T-helper 17 cell (primary cell): ENCODE measurements at regions not wholly inside any gene's neighbourhood (a gene's known extent, or its start where the extent isn't known, plus 50 kb on each side); places are given as distances from the start of the nearest gene placed in this dataset.
"Not testable (repeated sequence)": the region's sequence is repeated elsewhere in the genome, so short reads cannot be mapped to it uniquely, and the experiment has no call there.

Experiments
- ATAC-seq: fragments of 150-1000 bp; cut with Tn5 transposase; 2 replicates; pipeline ENCODE4 v1.10.0; 2021; ENCODE audit warnings: mild to moderate bottlenecking, moderate library complexity
- DNase-seq, 3 donors: peaks; one replicate each; pipeline versions ENCODE4 v3.0.0 to v3.0.0-alpha.2; 2020 to 2021
- H3K9me3 ChIP-seq: one replicate; pipeline ENCODE4 v1.7.0; 2013; ENCODE audit warnings: low read length, mild to moderate bottlenecking; ENCODE audit not compliant: control insufficient read depth, poor library complexity, severe bottlenecking
- H3K27ac Mint-ChIP-seq: one replicate; pipeline ENCODE4 v1.8.0; 2022; ENCODE audit warnings: mild to moderate bottlenecking, moderate library complexity, mixed read lengths
- H3K27me3 Mint-ChIP-seq: one replicate; pipeline ENCODE4 v1.8.0; 2022; ENCODE audit warnings: mixed read lengths
- H3K36me3 Mint-ChIP-seq: one replicate; pipeline ENCODE4 v1.8.0; 2022; ENCODE audit warnings: low read depth, mixed read lengths
- H3K4me1 Mint-ChIP-seq: one replicate; pipeline ENCODE4 v1.8.0; 2022; ENCODE audit warnings: mild to moderate bottlenecking, mixed read lengths
- H3K4me3 Mint-ChIP-seq: one replicate; pipeline ENCODE4 v1.8.0; 2022; ENCODE audit warnings: mild to moderate bottlenecking, moderate library complexity, mixed read lengths

DNA sequence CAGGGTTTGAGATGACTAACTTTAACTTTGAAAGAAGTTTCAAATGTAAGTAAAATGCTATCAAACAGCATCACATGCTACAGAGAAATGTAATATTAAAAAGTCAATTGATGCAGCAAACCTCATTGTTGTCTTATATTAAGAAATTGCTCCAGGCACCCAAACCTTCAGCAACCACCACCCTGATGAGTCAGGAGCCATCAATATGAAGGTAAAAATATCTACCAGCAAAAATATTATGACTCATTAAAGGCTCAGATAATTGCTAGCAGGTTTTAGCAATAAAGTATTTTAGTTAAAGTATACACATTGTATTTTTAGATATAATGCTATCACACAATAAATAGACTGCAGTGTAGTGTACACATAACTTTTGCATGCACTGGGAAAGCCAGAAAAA, 746.3 kb downstream of the ZPLD1 start:
- ATAC-seq, result no peak
- no peak overlapping the region for H3K4me3 Mint-ChIP-seq

DNA sequence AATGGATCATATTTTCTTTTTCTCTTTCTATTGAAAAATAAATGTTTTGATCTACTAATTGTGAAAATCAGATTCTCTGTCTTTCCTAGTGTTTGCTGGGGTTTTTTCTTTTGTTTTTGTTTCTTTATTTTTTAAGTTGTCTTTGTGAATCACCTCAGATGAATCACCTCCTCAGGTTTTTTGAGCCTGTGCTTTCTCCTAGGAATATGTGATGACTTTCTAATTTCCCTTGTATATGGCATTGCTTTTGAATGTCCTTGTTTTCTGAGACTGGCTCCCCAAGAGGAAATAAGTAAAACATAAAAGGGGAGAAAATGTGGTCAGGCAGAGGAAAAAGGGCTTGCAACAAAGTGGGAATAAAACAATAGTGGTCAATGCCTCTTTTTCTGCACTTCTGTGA, 750.0 kb downstream of the ZPLD1 start:
- H3K9me3 ChIP-seq, result no peaks in the 10 kb centered on the region
- no peak overlapping the region for H3K27ac Mint-ChIP-seq
- H3K27me3 Mint-ChIP-seq, result no peaks in the 10 kb centered on the region
- no peaks in the 10 kb centered on the region for H3K36me3 Mint-ChIP-seq
- DNase-seq, result no peak
- no peak for ATAC-seq
- no peaks in the 10 kb centered on the region for H3K4me1 Mint-ChIP-seq
- no peak overlapping the region for H3K4me3 Mint-ChIP-seq

More for the DNA sequence above, 746.3 kb downstream of the ZPLD1 start:
- no peak overlapping the region for H3K27ac Mint-ChIP-seq
- H3K4me1 Mint-ChIP-seq, result no peaks in the 10 kb centered on the region
- no peaks in the 10 kb centered on the region for H3K9me3 ChIP-seq
- no peak for DNase-seq
- no peaks in the 10 kb centered on the region for H3K36me3 Mint-ChIP-seq
- no peaks in the 10 kb centered on the region for H3K27me3 Mint-ChIP-seq

DNA sequence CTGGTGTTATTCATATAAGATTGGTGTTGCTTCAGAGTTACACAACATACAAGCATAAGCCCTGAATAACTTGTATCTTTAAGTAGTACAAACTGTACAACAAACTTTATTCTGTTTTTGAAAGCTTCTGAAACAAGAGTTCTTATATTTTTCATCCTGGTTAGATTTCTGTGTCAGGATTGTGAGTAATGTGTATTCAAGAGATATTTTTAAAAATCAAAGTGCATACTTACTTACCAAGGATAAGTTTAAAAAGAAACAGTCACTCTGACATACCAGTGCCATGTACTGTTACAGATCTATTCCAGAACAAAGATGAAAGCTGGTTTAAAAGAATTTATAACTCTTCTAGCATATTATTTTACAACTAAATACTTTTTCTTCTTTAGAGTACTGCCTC, 755.1 kb downstream of the ZPLD1 start:
- H3K27ac Mint-ChIP-seq, result no peak overlapping the region
- DNase-seq (no peak), ATAC-seq (no peak)
- H3K9me3 ChIP-seq, result no peaks in the 10 kb centered on the region
- no peaks in the 10 kb centered on the region for H3K27me3 Mint-ChIP-seq
- H3K4me1 Mint-ChIP-seq, result no peaks in the 10 kb centered on the region
- H3K4me3 Mint-ChIP-seq, result no peak overlapping the region
- H3K36me3 Mint-ChIP-seq, result no peaks in the 10 kb centered on the region

DNA sequence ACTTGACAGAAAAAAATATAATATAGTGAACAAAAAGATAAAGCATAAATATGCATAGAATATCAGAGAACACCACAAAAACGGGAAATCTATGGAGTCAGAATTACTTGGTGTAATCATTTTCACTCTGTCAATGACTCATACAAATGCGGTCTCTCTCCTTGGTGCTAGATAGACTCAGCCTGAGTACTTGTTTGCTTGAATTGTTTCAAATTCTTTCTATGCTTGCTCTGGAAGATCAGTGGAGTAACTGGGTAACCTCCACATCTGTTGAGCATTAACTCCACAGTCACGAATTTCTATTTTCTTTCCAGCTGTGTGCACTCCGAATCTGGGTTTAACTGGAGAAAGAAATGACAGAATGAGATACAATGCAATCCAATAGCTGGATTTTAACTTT, 760.4 kb downstream of the ZPLD1 start:
- Mint-ChIP-seq H3K27me3 (no peaks in the 10 kb centered on the region), H3K4me3 (no peak overlapping the region), H3K27ac (no peak overlapping the region), H3K4me1 (no peaks in the 10 kb centered on the region), H3K36me3 (no peaks in the 10 kb centered on the region)
- DNase-seq (no peak), ATAC-seq (no peak)
- no peaks in the 10 kb centered on the region for H3K9me3 ChIP-seq

DNA sequence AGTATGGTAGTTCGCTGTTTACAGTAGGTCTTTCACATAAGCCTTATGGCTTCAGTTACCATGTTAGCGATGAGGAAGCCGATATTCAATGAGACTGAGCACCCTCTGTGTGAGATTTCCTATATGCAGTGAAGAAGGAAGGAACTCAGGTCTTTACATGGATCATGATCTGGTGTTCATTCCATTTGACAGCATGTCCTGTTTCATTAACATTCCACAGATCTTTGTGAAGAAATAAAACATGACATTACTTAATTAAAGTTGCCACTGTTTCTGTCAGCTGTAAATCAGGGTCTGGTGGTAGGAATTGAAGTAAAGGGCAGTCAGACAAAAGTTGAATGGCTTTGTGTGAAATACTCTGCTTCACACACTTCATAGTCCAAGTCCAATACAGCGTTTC, 768.6 kb downstream of the ZPLD1 start:
- no peaks in the 10 kb centered on the region for H3K27me3 Mint-ChIP-seq
- no peak for DNase-seq

DNA sequence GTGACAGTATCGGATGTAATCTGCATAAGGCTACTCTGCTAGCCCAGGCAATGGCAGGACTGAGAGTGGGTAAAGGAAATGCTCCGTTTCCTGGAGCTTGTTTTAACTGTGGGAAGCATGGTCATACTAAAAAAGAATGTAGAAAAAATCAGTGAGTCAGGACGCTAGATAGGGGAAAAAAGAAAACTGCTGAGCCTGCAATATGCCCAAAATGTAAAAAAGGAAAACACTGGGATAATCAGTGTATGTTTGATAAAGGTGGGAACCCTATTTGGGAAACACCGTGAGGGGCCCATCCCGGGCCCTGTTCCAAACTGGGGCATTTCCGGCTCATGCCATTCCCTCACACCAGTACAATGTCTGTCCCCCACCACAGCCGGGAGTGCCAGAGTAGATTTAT, 775.8 kb downstream of the ZPLD1 start:
- Mint-ChIP-seq H3K27me3 (no peaks in the 10 kb centered on the region), H3K36me3 (no peaks in the 10 kb centered on the region), H3K4me3 (no peak overlapping the region), H3K27ac (no peak overlapping the region), H3K4me1 (no peaks in the 10 kb centered on the region)
- ATAC-seq (no peak), DNase-seq (no peak)
- H3K9me3 ChIP-seq, result no peaks in the 10 kb centered on the region

More for the DNA sequence above, 768.6 kb downstream of the ZPLD1 start:
- no peak overlapping the region for H3K27ac Mint-ChIP-seq
- H3K9me3 ChIP-seq, result no peaks in the 10 kb centered on the region
- H3K4me1 Mint-ChIP-seq, result no peaks in the 10 kb centered on the region
- H3K4me3 Mint-ChIP-seq, result no peak overlapping the region
- no peaks in the 10 kb centered on the region for H3K36me3 Mint-ChIP-seq
- ATAC-seq, result no peak

DNA sequence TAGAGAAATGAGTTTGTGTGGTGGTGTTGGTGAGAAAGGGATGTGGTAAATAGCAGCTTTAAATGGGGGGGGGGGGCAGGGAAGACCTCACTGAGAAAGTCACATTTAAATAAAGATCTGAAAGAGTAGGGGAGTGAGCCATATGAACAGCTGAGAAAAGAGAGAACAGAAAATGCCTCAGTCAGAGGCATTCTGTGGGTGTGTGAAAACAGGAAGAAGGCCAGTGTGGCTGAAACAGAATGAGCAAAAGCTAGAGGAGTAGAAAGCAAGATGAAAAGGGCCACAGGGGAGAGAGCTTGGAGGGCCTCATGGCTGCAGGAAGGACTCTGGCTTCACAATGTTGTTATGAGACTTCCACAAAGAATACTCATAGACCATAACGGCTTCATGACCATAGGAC, 783.3 kb downstream of the ZPLD1 start:
- Mint-ChIP-seq H3K36me3 (no peaks in the 10 kb centered on the region), H3K4me1 (no peaks in the 10 kb centered on the region), H3K27ac (no peak overlapping the region), H3K4me3 (no peak overlapping the region), H3K27me3 (no peaks in the 10 kb centered on the region)
- DNase-seq, result no peak
- ATAC-seq, result no peak
- H3K9me3 ChIP-seq, result no peaks in the 10 kb centered on the region

DNA sequence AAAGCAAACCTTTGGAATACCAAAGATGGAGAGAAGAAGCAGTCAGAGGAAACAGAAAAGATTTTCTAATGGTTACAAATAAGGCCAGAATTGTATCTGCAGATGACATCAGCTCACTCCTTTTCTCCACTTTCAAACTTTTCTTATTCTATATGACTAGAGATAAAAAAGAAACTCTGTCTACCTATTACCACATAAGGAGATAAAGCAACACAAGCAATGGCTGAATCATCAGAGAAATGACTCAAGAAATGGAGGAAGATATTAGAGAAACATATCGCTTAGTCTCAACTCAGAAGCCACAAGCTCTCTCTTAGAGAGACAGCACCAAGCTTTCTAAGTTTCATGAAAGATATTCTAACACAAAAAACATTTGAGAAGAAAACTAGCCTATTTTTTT, 784.0 kb downstream of the ZPLD1 start:
- H3K27me3 Mint-ChIP-seq, result no peaks in the 10 kb centered on the region
- H3K9me3 ChIP-seq, result no peaks in the 10 kb centered on the region
- ATAC-seq (no peak), DNase-seq (no peak)
- H3K4me1 Mint-ChIP-seq, result no peaks in the 10 kb centered on the region
- no peak overlapping the region for H3K4me3 Mint-ChIP-seq
- H3K36me3 Mint-ChIP-seq, result no peaks in the 10 kb centered on the region
- no peak overlapping the region for H3K27ac Mint-ChIP-seq

DNA sequence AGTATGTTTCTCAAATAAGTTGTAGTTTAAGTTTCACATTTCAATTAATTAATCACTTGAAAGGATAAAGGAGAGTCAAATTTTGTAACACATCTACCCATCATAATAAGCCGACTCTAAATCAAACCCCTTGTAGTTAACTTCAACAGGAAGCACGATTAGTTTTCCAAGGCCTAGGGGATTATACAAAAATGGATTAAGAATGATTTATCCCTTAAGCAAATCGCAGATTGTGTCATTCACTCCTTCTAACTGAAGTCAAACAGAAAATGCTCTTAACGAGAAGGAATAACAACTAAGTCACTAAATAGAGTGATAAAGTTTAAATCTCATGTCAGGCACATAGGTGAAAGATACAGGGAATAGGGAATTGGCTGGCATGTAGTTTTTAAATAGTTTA, 792.8 kb downstream of the ZPLD1 start:
- H3K9me3 ChIP-seq, result no peaks in the 10 kb centered on the region
- Mint-ChIP-seq H3K4me3 (no peak overlapping the region), H3K4me1 (no peaks in the 10 kb centered on the region), H3K27me3 (no peaks in the 10 kb centered on the region), H3K36me3 (no peaks in the 10 kb centered on the region), H3K27ac (no peak overlapping the region)
- no peak for DNase-seq
- ATAC-seq, result no peak

DNA sequence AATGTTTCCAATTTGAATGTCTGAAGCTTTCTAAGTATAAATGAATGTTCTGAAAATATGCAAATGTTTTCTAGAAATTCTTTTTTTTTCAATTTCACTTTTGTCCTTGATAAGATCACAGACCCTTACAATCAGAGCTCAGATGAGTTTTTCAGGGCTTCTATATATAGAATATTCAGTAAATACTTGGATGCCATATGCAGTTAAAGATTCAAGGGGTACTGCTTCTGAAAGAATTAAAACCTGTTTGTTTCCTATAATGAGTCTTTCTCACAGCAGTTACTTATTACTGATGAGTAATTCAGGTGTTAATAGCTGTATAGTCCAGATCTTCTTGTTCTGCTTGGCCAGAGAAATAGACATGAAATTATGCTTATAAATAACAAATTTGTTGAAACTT, 812.6 kb downstream of the ZPLD1 start:
- Mint-ChIP-seq H3K4me3 (no peak overlapping the region), H3K27me3 (no peaks in the 10 kb centered on the region), H3K27ac (no peak overlapping the region), H3K36me3 (no peaks in the 10 kb centered on the region), H3K4me1 (no peaks in the 10 kb centered on the region)
- ATAC-seq (no peak), DNase-seq (no peak)
- no peaks in the 10 kb centered on the region for H3K9me3 ChIP-seq

DNA sequence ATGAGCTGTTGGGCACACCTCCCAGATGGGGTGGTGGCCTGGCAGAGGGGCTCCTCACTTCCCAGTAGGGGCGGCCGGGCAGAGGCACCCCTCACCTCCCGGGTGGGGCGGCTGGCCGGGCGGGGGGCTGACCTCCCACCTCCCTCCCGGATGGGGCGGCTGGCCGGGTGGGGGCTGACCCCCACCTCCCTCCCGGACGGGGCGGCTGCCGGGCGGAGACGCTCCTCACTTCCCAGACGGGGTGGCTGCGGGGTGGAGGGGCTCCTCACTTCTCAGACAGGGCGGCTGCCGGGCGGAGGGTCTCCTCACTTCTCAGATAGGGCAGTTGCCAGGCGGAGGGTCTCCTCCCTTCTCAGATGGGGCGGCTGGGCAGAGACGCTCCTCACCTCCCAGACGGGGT, 820.0 kb downstream of the ZPLD1 start:
- not testable (repeated sequence) for H3K36me3 Mint-ChIP-seq, H3K9me3 ChIP-seq, H3K27me3 Mint-ChIP-seq, H3K27ac Mint-ChIP-seq, DNase-seq, H3K4me3 Mint-ChIP-seq, H3K4me1 Mint-ChIP-seq, ATAC-seq

DNA sequence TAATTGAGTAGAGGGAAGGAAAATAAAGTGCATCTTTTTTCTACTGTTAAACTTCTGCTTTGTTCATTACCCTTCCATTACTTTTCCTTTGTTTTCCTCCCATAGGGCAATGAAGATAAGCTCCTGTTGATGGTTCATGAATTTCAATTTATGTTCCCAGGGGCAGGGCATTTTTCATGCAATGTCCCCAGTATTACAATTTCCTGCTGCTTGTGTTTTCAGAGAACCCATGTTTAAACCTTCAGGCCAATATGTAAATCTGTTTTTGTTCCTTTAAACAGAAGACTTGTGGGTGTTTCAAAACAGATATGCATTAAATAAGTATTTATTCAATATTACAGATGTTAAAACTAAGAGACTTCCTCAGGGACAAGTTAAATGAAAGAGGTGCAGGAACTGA, 834.5 kb downstream of the ZPLD1 start:
- H3K27me3 Mint-ChIP-seq, result no peaks in the 10 kb centered on the region
- H3K9me3 ChIP-seq, result no peaks in the 10 kb centered on the region
- H3K27ac Mint-ChIP-seq, result no peak overlapping the region
- DNase-seq (no peak), ATAC-seq (no peak)
- H3K4me1 Mint-ChIP-seq, result no peaks in the 10 kb centered on the region
- H3K36me3 Mint-ChIP-seq, result no peaks in the 10 kb centered on the region
- H3K4me3 Mint-ChIP-seq, result no peak overlapping the region

DNA sequence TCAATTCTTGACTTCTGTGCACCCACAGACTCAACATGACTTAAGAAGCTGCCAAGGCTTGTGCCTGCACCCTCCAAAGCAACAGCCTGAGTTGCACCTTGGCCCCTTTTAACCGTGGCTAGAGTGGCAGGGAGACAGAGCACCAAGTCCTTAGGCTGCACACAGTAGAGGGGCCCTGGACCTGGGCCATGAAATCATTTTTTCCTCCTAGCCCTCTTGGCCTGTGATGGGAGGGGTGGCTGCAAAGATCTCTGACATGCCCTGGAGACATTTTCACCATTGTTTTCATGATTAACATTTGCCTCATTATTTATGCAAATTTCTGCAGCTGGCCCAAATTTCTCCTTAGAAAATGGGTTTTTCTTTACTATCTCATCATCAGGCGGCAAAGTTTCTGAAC, 836.8 kb downstream of the ZPLD1 start:
- Mint-ChIP-seq H3K27ac (no peak overlapping the region), H3K27me3 (no peaks in the 10 kb centered on the region), H3K4me1 (no peaks in the 10 kb centered on the region), H3K36me3 (no peaks in the 10 kb centered on the region), H3K4me3 (no peak overlapping the region)
- DNase-seq, result no peak
- no peak for ATAC-seq
- H3K9me3 ChIP-seq, result no peaks in the 10 kb centered on the region

DNA sequence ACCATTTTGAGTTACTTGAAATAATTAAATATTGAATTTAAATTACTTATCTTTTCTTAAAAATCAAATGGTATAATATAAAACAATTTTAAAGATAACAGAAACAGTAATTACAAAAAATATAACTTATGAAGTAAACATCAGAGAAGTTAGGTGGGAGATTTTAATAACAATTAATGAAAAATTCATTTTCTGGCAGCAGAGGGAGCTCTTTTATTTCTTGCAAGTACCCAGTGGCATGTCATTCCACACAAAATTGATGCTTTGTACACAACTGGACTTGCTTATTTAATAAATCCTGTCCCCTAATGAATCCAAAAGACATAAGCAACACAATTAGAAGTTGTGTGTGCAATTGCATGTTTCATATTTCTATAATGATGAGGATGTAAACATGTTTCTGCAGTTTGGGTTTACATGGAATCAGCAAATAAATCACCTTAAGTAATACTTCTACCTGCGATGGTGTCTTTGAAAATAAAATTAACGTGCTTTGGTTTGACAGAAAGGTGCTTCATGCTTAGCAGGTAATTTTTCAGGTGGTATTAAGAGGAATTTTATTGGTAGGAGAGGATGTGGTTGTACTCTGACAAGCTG, 861.3 kb downstream of the ZPLD1 start:
- no peak for ATAC-seq
- no peaks in the 10 kb centered on the region for H3K36me3 Mint-ChIP-seq
- H3K9me3 ChIP-seq, result no peaks in the 10 kb centered on the region
- no peak overlapping the region for H3K4me3 Mint-ChIP-seq
- no peak overlapping the region for H3K27ac Mint-ChIP-seq
- H3K27me3 Mint-ChIP-seq, result no peaks in the 10 kb centered on the region
- H3K4me1 Mint-ChIP-seq, result no peaks in the 10 kb centered on the region
- DNase-seq, result no peak
